IPS DF 19.7 (cell line): ENCODE measurements at regions not wholly inside any gene's neighbourhood (a gene's known extent, or its start where the extent isn't known, plus 50 kb on each side); places are given as distances from the start of the nearest gene placed in this dataset.

Experiments
- DNase-seq: peaks from one replicate; pipeline ENCODE4 v3.0.0-alpha.2; 2013; ENCODE audit warnings: low read depth, low spot score

DNA sequence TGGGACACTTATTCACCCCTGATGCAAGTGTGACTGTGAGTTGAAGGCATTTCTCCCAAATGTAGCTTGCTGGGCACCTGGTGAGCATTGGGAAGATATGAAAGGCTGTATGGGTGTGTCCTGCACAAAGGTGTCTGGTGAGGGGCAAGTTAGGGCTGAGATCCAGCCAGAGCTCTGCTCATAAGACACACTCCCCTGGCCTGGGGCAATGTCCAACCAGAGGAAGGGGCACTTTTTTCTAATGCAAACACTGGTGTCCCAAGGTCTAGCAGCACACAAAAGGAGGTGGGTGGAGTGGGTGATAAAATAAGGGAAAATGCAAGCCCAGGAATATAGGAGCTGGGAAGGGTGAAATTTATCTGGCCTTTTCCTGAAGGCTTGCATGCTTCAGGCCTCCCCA, 57.0 kb upstream of the TRABD2B start:
- no peak for DNase-seq

DNA sequence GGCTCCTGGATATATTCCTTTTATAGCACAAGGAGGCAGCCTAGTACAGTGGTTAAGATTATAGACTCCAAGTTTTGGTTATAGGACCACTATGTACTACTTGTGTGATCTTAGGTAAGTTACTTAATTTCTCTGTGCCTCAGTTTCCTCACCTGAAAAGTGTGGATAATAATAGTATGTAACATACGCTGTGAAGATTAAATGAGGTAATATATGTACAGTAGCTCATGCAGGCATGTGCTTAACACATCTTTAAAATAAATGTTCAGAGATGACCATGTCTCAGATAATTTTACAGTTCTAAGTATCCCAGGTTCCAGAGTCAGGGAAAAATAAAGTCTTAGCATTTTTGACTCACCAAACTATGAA, 55.7 kb upstream of the TRABD2B start:
- no peak for DNase-seq

DNA sequence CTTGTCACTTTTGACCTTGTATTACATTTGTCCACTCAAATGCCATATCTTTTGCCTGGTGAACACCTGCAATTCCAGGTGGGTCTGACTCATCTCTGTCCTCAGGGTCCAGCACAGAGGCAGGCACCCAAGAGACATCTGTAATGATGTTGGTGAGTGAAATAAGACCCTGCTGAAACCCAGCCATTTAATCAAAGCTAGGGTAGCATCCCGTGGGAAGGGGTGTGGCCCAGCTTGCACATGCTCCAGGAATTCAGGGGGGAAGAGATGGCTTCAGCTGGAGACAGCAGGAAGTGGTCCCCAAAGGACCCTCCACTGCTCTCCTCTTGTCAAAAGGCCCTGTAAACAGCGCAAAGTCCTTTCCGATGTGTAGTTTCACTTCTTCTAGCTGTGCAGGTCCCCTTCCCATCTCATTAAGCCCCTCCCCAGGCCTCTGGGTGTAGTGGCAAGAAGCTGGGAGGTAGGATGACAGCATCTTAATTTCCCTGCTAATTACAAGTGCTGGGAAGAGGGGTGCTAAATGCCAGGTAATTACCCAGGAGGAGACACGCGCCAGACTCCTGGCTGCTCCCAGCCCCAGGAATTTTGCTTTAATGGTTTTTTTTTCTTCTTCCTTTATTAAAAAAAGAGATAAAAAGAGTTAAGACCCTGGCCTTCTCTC, 54.4 kb upstream of the TRABD2B start:
- DNase-seq, result no peak

DNA sequence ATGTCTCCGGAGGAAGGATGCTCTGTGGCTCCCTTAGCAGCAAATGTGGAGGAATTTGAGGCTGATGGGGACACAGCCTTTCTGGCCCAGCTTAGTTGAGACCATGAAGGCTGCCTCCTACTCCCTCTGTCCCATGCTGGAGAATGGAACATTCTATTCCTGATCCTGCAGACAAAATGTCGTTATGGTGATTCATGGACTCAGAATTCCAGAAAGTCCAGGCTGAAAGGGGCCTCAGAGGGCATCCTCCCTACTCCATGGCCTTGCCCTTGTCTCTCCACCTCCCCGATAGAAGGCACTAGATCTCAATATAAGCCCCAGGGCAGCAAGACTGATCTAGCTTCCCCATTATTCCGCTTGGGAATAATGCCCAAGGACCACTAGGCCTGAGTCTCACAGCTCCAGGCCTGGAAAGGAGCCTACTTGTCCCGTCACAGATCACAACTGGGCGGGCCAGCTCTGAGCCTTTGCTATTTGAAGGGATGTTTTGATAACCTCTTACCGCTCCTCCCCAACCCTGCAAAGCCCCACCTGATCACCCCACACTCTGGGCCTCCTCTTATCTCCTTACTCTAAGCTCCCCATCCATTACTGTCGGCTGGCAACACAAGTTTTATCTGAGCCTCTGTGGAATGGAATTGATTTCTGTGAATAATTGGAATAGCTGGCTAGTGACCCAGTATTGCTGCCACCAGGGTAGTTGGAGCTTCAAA, 52.8 kb upstream of the TRABD2B start:
- DNase-seq, result no peak

DNA sequence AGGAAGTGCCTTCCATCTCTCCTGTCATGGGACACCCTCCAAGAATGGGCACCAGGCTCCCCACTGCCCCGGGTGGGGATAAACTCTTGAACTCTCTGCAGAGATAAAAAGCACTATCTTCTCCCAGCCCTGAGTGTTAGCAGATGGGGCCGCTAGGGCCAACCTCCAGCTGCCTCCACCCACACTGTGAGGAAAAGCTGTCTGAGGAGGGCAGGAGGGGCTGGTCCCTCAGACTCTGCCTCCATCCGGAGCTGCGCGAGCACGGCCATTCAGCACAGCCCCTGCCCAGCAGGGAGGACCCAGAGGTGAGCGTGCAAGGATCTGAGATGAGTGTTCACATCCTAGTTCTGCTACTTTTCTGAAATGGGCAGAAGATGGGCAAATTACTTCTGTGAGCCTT, 51.8 kb upstream of the TRABD2B start:
- no peak for DNase-seq

DNA sequence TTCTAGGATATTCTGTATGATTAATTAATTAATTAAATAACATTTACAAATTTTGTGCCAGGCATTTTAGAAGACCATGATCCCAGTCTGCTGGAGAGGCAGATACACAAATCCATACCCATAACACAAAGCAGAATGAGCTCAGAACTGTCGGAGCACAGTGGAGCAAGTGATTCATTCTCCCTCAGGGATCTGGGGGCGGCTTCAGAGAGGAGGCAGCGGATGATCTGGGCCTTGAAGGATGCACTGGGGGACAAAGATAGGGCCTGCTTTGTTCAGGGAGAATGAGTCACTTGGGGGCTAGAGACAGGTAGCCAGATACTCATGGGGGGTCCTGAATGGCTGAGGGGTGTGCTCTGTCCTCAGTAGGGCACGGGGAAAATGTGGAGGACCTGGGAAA, 50.9 kb upstream of the TRABD2B start:
- no peak for DNase-seq

DNA sequence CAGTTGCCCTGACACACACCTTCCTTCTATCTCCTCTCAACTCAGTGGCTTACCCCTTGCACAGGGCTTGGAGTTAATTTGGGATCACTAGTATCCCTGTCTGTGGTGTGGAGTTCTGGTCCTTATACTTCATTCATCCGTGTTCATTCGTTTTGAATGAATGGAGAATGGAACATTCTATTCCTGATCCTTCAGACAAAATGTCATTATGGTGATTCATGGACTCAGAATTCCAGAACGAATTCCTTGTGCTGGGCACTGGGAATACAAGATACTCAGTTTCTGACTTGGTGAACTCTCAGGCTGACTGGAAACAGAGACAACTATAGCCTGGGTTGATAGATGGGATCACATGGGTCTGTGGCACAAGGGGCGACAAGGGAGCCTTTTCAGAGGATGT, 49.9 kb upstream of the TRABD2B start:
- no peak for DNase-seq
